H1 (cell line): ENCODE measurements at regions not wholly inside any gene's neighbourhood (a gene's known extent, or its start where the extent isn't known, plus 50 kb on each side); places are given as distances from the start of the nearest gene placed in this dataset.

Source experiments
- CTCF ChIA-PET: fragments of 300-600 bp; sonication (Branson Sonifier 250); formaldehyde crosslinking; loops from one replicate; lab custom pipeline; 2021; ENCODE audit not compliant: partially characterized antibody; lab: Charles Lee
- POLR2A ChIA-PET: fragments of 300-600 bp; sonication (Branson Sonifier 250); formaldehyde crosslinking; loops from one replicate; lab custom pipeline; 2021; ENCODE audit warnings: inconsistent platforms; ENCODE audit not compliant: partially characterized antibody; lab: Charles Lee
- DNase-seq, 2 experiments: peaks; one replicate each; pipeline versions ENCODE4 v3.0.0 to v3.0.0-alpha.2; 2010 to 2022; ENCODE audit warnings: low spot score in 2 of 2, low read depth in 1 of 2, mixed read lengths in 1 of 2
- FAIRE-seq: peaks from 2 replicates; lab custom pipeline; 2011; peaks lifted over from hg19 to GRCh38; lab: Jason Lieb, UNC
- H2AFZ ChIP-seq: 2 replicates; pipeline ENCODE4 v1.8.1; 2012; ENCODE audit warnings: low read length, inconsistent platforms
- H2AK5ac ChIP-seq: 2 replicates; pipeline ENCODE4 v1.6.1; 2013; ENCODE audit warnings: low read depth, low read length
- H2BK120ac ChIP-seq: replicated peaks from 2 replicates; pipeline ENCODE3; 2013; ENCODE audit warnings: low read depth, low read length, inconsistent platforms
- H2BK12ac ChIP-seq: 2 replicates; pipeline ENCODE4 v1.6.1; 2013; ENCODE audit warnings: low read depth, low read length
- H2BK15ac ChIP-seq: 2 replicates; pipeline ENCODE4 v1.6.1; 2013; ENCODE audit warnings: low read length
- H2BK20ac ChIP-seq: 2 replicates; pipeline ENCODE4 v1.6.1; 2013; ENCODE audit warnings: low read length
- H2BK5ac ChIP-seq: 2 replicates; pipeline ENCODE4 v1.6.1; 2013; ENCODE audit warnings: low read depth, low read length
- H3K14ac ChIP-seq: 2 replicates; pipeline ENCODE4 v1.6.1; 2013; ENCODE audit warnings: inconsistent platforms; ENCODE audit not compliant: insufficient read length
- H3K18ac ChIP-seq: 2 replicates; pipeline ENCODE4 v1.6.1; 2013; ENCODE audit warnings: low read length; ENCODE audit errors: extremely low read depth
- H3K23ac ChIP-seq: 2 replicates; pipeline ENCODE4 v1.6.1; 2013; ENCODE audit warnings: inconsistent platforms; ENCODE audit not compliant: insufficient read length
- H3K23me2 ChIP-seq: 2 replicates; pipeline ENCODE4 v1.6.1; 2013; ENCODE audit warnings: low read depth, low read length
- H3K27ac ChIP-seq: 2 replicates; pipeline ENCODE4 v1.6.1; 2011; ENCODE audit warnings: low read depth, low read length, inconsistent platforms
- H3K27me3 ChIP-seq, 4 experiments: replicated peaks in 1 of 4; 1 replicate in 1 of 4; 2 replicates in 3 of 4; pipeline versions ENCODE4 v1.6.1 to v1.8.1; 2011 to 2013; ENCODE audit warnings: low read length in 3 of 4, mild to moderate bottlenecking in 3 of 4, inconsistent platforms in 2 of 4, mixed read lengths in 2 of 4, moderate library complexity in 1 of 4; ENCODE audit not compliant: control insufficient read depth in 3 of 4, insufficient read depth in 3 of 4; ENCODE audit errors: extremely low read depth in 1 of 4
- H3K36me3 ChIP-seq, 4 experiments: 2 replicates each; pipeline versions ENCODE4 v1.6.1 to v1.8.1; 2011 to 2013; ENCODE audit warnings: mild to moderate bottlenecking in 4 of 4, low read length in 3 of 4, moderate library complexity in 2 of 4, control low read depth in 1 of 4, inconsistent platforms in 1 of 4; ENCODE audit not compliant: insufficient read depth in 4 of 4, control insufficient read depth in 2 of 4
- H3K4ac ChIP-seq: replicated peaks from 2 replicates; pipeline ENCODE3; 2013; ENCODE audit warnings: low read length, low read depth, mixed read lengths, inconsistent platforms; ENCODE audit not compliant: insufficient read length
- H3K4me1 ChIP-seq, 4 experiments: replicated peaks in 1 of 4; 1 replicate in 1 of 4; 2 replicates in 3 of 4; pipeline versions ENCODE4 v1.6.1 to v1.8.1; 2011 to 2013; ENCODE audit warnings: low read length in 3 of 4, inconsistent platforms in 2 of 4, mixed read lengths in 1 of 4; ENCODE audit not compliant: insufficient read depth in 4 of 4, control insufficient read depth in 3 of 4
- H3K4me2 ChIP-seq, 2 experiments: 2 replicates each; pipeline versions ENCODE4 v1.6.1 to v1.8.1; 2011 to 2013; ENCODE audit warnings: low read depth in 2 of 2, low read length in 2 of 2, control low read depth in 1 of 2, inconsistent platforms in 1 of 2, mild to moderate bottlenecking in 1 of 2; ENCODE audit not compliant: insufficient read depth in 1 of 2
- H3K4me3 ChIP-seq, 4 experiments: fragments of 200-600, 300-600 bp in 1 of 4; sonication (generic), shearing (Covaris generic), sonication (Bioruptor Twin) in 1 of 4; 2 replicates each; pipeline versions ENCODE4 v1.5.1 to v1.8.1; 2011 to 2016; ENCODE audit warnings: low read length in 4 of 4, low read depth in 3 of 4, control low read depth in 2 of 4, inconsistent platforms in 2 of 4, mild to moderate bottlenecking in 2 of 4, mixed read lengths in 1 of 4, moderate library complexity in 1 of 4; ENCODE audit not compliant: insufficient read depth in 2 of 4; ENCODE audit errors: extremely low read depth in 1 of 4
- H3K56ac ChIP-seq: replicated peaks from 2 replicates; pipeline ENCODE3; 2013; ENCODE audit warnings: low read depth, mild to moderate bottlenecking, mixed read lengths, low read length, inconsistent platforms; ENCODE audit not compliant: insufficient read length
- H3K79me1 ChIP-seq: 2 replicates; pipeline ENCODE4 v1.6.1; 2013; ENCODE audit warnings: low read depth, low read length, control low read depth
- H3K79me2 ChIP-seq, 2 experiments: 2 replicates each; pipeline versions ENCODE4 v1.6.1 to v1.8.1; 2012 to 2013; ENCODE audit warnings: low read length in 2 of 2, mild to moderate bottlenecking in 2 of 2, inconsistent platforms in 1 of 2; ENCODE audit not compliant: insufficient read depth in 2 of 2, control insufficient read depth in 1 of 2
- H3K9ac ChIP-seq, 4 experiments: replicated peaks in 1 of 4; 1 replicate in 1 of 4; 2 replicates in 3 of 4; pipeline versions ENCODE4 v1.6.1 to v1.8.1; 2011 to 2013; ENCODE audit warnings: low read depth in 3 of 4, low read length in 3 of 4, control low read depth in 2 of 4, mild to moderate bottlenecking in 2 of 4, moderate library complexity in 2 of 4, inconsistent platforms in 1 of 4; ENCODE audit errors: extremely low read depth in 1 of 4
- H3K9me3 ChIP-seq, 2 experiments: 2 replicates each; pipeline versions ENCODE4 v1.6.1 to v1.8.1; 2012 to 2013; ENCODE audit warnings: mild to moderate bottlenecking in 2 of 2, moderate library complexity in 2 of 2, control low read depth in 1 of 2, inconsistent platforms in 1 of 2, low read depth in 1 of 2, low read length in 1 of 2, mixed read lengths in 1 of 2; ENCODE audit not compliant: insufficient read depth in 2 of 2
- H4K20me1 ChIP-seq, 2 experiments: replicated peaks in 1 of 2; 2 replicates each; pipeline versions ENCODE3 to v1.8.1; 2011 to 2013; ENCODE audit warnings: inconsistent platforms in 2 of 2, low read length in 2 of 2, mild to moderate bottlenecking in 1 of 2; ENCODE audit not compliant: insufficient read depth in 2 of 2, control insufficient read depth in 1 of 2
- H4K5ac ChIP-seq: 2 replicates; pipeline ENCODE4 v1.6.1; 2013; ENCODE audit warnings: low read length, low read depth, mixed read lengths, inconsistent platforms; ENCODE audit not compliant: insufficient read length
- H4K8ac ChIP-seq: 2 replicates; pipeline ENCODE4 v1.8.0; 2013; ENCODE audit warnings: mild to moderate bottlenecking, moderate library complexity, low read length, inconsistent platforms; ENCODE audit not compliant: insufficient read depth; ENCODE audit errors: extremely low read depth
- H4K91ac ChIP-seq: replicated peaks from 2 replicates; pipeline ENCODE3; 2013; ENCODE audit warnings: low read length, mixed read lengths, inconsistent platforms; ENCODE audit not compliant: insufficient read length
- KDM4A ChIP-seq: IDR thresholded peaks from one replicate; pipeline ENCODE4 v1.7.1; 2012; ENCODE audit warnings: low read depth, mild to moderate bottlenecking, moderate library complexity, low read length, inconsistent platforms; ENCODE audit not compliant: severe bottlenecking

DNA sequence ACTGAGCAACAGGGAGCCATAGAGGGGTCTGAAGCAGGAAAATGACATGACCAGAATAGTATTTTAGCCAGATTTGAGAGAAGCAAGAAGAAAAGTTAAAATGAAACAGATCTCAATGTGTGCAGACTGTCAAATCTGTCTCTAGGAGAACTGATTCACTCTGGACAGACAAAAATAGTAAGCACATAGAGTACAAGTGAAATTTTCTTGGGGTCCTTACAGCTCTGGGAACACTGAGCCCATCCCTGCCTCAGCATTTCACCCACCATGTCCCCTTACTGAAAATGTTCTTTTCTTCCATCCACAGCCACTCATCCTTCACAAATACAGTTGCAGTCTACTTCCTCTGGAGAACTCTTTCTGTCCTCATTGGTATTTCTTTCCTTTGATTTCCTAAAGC lies 359.2 kb downstream of the MTX2 start:
- Histone ChIP-seq H3K14ac (no peak overlapping the region), H2BK12ac (no peak overlapping the region), H4K91ac (no peak overlapping the region), H2BK15ac (no peak overlapping the region), H3K56ac (no peak overlapping the region), H3K23ac (no peak overlapping the region), H3K4me1 (no peaks in the 10 kb centered on the region), H3K27me3 (no peaks in the 10 kb centered on the region; a peak in 1 of 7 replicates), H3K18ac (no peak overlapping the region), H3K9ac (no peak overlapping the region), H3K4me3 (no peak overlapping the region), H3K9me3 (no peaks in the 10 kb centered on the region), H3K27ac (no peak overlapping the region), H3K79me1 (no peaks in the 10 kb centered on the region), H4K5ac (no peak overlapping the region), H3K23me2 (no peaks in the 10 kb centered on the region), H3K79me2 (no peaks in the 10 kb centered on the region), H4K20me1 (no peaks in the 10 kb centered on the region), H2AFZ (no peak overlapping the region), H2BK120ac (no peak overlapping the region), H2BK20ac (no peak overlapping the region), H2BK5ac (no peak overlapping the region), H4K8ac (no peak overlapping the region), H3K4me2 (no peak overlapping the region), H3K36me3 (no peaks in the 10 kb centered on the region), H2AK5ac (no peak overlapping the region), H3K4ac (no peak overlapping the region)
- no peak for TF ChIP-seq KDM4A
- no peak for FAIRE-seq
- CTCF ChIA-PET: interaction anchor here (1.4 to 2.5 kb wide), 2 partner anchors 23 to 174 kb away, joined by 3 to 16 read pairs; no protein-coding TSS in a partner anchor
- POLR2A ChIA-PET: no interaction called here
- no peak for DNase-seq
